DND-41 (cell line): ENCODE measurements at regions not wholly inside any gene's neighbourhood (a gene's known extent, or its start where the extent isn't known, plus 50 kb on each side); places are given as distances from the start of the nearest gene placed in this dataset.
A peak's percentile ranks its signal among the peaks of the same experiment; 100 is the strongest.

Experiments used
- ATAC-seq: fragments of 200-7000 bp; cut with Tn5 transposase; 3 replicates; pipeline ENCODE4 v1.9.1; 2021; ENCODE audit warnings: low read depth; ENCODE audit not compliant: insufficient read depth
- DNase-seq: peaks from one replicate; pipeline ENCODE4 v3.0.0-alpha.2; 2020
- H2AFZ ChIP-seq: 2 replicates; pipeline ENCODE4 v1.6.0; 2012; ENCODE audit warnings: low read depth, low read length
- H3K27ac ChIP-seq: 2 replicates; pipeline ENCODE4 v1.5.1; 2012; ENCODE audit warnings: low read length, inconsistent platforms
- H3K27me3 ChIP-seq: fragments of 200-600 bp; sonication (generic); 2 replicates; pipeline ENCODE4 v1.6.0; 2012; ENCODE audit warnings: low read length, mild to moderate bottlenecking, inconsistent platforms; ENCODE audit not compliant: insufficient read depth, poor library complexity
- H3K36me3 ChIP-seq: 2 replicates; pipeline ENCODE4 v1.5.1; 2012; ENCODE audit warnings: low read length, inconsistent platforms; ENCODE audit not compliant: insufficient read depth
- H3K4me1 ChIP-seq: 2 replicates; pipeline ENCODE4 v1.5.1; 2012; ENCODE audit warnings: mild to moderate bottlenecking, low read length; ENCODE audit not compliant: insufficient read depth
- H3K4me2 ChIP-seq: 2 replicates; pipeline ENCODE4 v1.6.0; 2012; ENCODE audit warnings: mild to moderate bottlenecking, moderate library complexity, low read length, inconsistent platforms; ENCODE audit not compliant: insufficient read depth
- H3K4me3 ChIP-seq, 2 experiments: fragments of 200-600 bp in 1 of 2; shearing (Covaris generic) in 1 of 2; 2 replicates each; pipeline ENCODE4 v1.5.1; 2012 to 2016; ENCODE audit warnings: inconsistent platforms in 2 of 2, low read length in 2 of 2, mild to moderate bottlenecking in 2 of 2, low read depth in 1 of 2, moderate library complexity in 1 of 2
- H3K79me2 ChIP-seq: 2 replicates; pipeline ENCODE4 v1.6.0; 2012; ENCODE audit warnings: low read length, inconsistent platforms; ENCODE audit not compliant: insufficient read depth
- H3K9ac ChIP-seq: 2 replicates; pipeline ENCODE4 v1.6.0; 2012; ENCODE audit warnings: low read depth, mild to moderate bottlenecking, inconsistent platforms, low read length, moderate library complexity
- H3K9me3 ChIP-seq: 2 replicates; pipeline ENCODE4 v1.5.1; 2012; ENCODE audit warnings: low read length, moderate library complexity, mild to moderate bottlenecking, inconsistent platforms; ENCODE audit not compliant: insufficient read depth, severe bottlenecking
- H4K20me1 ChIP-seq: 2 replicates; pipeline ENCODE4 v1.6.0; 2012; ENCODE audit warnings: low read length; ENCODE audit not compliant: insufficient read depth
- CTCF ChIP-seq: IDR thresholded peaks from 2 replicates; pipeline ENCODE4 v1.5.1; 2012; ENCODE audit warnings: borderline replicate concordance, low read length, moderate library complexity, mild to moderate bottlenecking; ENCODE audit not compliant: poor library complexity, severe bottlenecking; ENCODE audit errors: extremely low read depth
- EZH2 ChIP-seq: IDR thresholded peaks from 3 replicates; pipeline ENCODE4 v1.6.1; 2012; ENCODE audit warnings: borderline replicate concordance, low read depth, mild to moderate bottlenecking, moderate library complexity, low read length, inconsistent platforms; ENCODE audit not compliant: severe bottlenecking

- H3K4me3 ChIP-seq = no peak overlapping the region
- ATAC-seq (peak; percentile 62), DNase-seq (no peak)
- TF ChIP-seq CTCF = no peak
- no peak for TF ChIP-seq EZH2
- H4K20me1 ChIP-seq = no peaks in the 10 kb centered on the region
- H3K79me2 ChIP-seq = no peaks in the 10 kb centered on the region
- H3K36me3 ChIP-seq = no peaks in the 10 kb centered on the region
- H2AFZ ChIP-seq = no peak overlapping the region
- no peaks in the 10 kb centered on the region for H3K9me3 ChIP-seq
- H3K27me3 ChIP-seq = no peaks in the 10 kb centered on the region
- H3K4me1 ChIP-seq = no peaks in the 10 kb centered on the region; the same call in 1 of the 2 replicates
- H3K9ac ChIP-seq = no peak overlapping the region
- H3K4me2 ChIP-seq = no peak overlapping the region
- no peak overlapping the region for H3K27ac ChIP-seq
These were observed 107.4 kb upstream of the TAB2 start for GRCh38 chr6:149209871-149210775.

GRCh38 chr6:149211046-149211571 lies 106.4 kb upstream of the TAB2 start:
- H3K27ac ChIP-seq = no peak overlapping the region
- no peaks in the 10 kb centered on the region for H3K36me3 ChIP-seq
- H3K4me3 ChIP-seq = no peak overlapping the region
- no peak for ATAC-seq
- H3K9me3 ChIP-seq = no peaks in the 10 kb centered on the region
- H3K4me2 ChIP-seq = no peak overlapping the region
- no peak overlapping the region for H3K9ac ChIP-seq
- no peaks in the 10 kb centered on the region for H4K20me1 ChIP-seq
- H3K27me3 ChIP-seq = no peaks in the 10 kb centered on the region
- no peak overlapping the region for H2AFZ ChIP-seq
- no peak for DNase-seq
- no peaks in the 10 kb centered on the region for H3K79me2 ChIP-seq
- TF ChIP-seq EZH2 (no peak), CTCF (no peak)
- H3K4me1 ChIP-seq = no peaks in the 10 kb centered on the region; the same call in 1 of the 2 replicates

- Histone ChIP-seq H3K9ac (no peak overlapping the region), H3K9me3 (no peaks in the 10 kb centered on the region), H3K4me3 (no peak overlapping the region), H3K4me1 (no peaks in the 10 kb centered on the region; the same call in 1 of the 2 replicates), H3K79me2 (no peaks in the 10 kb centered on the region), H3K27me3 (no peaks in the 10 kb centered on the region), H4K20me1 (no peaks in the 10 kb centered on the region), H3K36me3 (no peaks in the 10 kb centered on the region), H3K27ac (no peak overlapping the region), H2AFZ (no peak overlapping the region), H3K4me2 (no peak overlapping the region)
- DNase-seq (no peak), ATAC-seq (no peak)
- TF ChIP-seq EZH2 (no peak), CTCF (no peak)
These were observed 105.3 kb upstream of the TAB2 start for GRCh38 chr6:149212206-149212605.
